ENCODE measurements at regions not wholly inside any gene's neighbourhood (a gene's known extent, or its start where the extent isn't known, plus 50 kb on each side); places are given as distances from the start of the nearest gene placed in this dataset.
"Not testable (repeated sequence)": the region's sequence is repeated elsewhere in the genome, so short reads cannot be mapped to it uniquely, and the experiment has no call there.

GRCh38 chr10:30176776-30177533 is 117.6 kb upstream of the JCAD start:
- Mint-ChIP-seq H3K27me3 (ENCODE audit: low read depth) (peaks cover 2% of the 10 kb centered on the region), H3K9me3 (no peaks in the 10 kb centered on the region), H3K36me3 (ENCODE audit: low read depth) (no peaks in the 10 kb centered on the region), H3K4me1 (ENCODE audit: low read depth) (no peaks in the 10 kb centered on the region), H3K4me3 (no peak overlapping the region), H3K27ac (no peak overlapping the region)
- intact Hi-C loops (cut with micrococcal nuclease): no loop called here
- CTCF ChIA-PET: no interaction called here
- DNase-seq: no peak

DNA sequence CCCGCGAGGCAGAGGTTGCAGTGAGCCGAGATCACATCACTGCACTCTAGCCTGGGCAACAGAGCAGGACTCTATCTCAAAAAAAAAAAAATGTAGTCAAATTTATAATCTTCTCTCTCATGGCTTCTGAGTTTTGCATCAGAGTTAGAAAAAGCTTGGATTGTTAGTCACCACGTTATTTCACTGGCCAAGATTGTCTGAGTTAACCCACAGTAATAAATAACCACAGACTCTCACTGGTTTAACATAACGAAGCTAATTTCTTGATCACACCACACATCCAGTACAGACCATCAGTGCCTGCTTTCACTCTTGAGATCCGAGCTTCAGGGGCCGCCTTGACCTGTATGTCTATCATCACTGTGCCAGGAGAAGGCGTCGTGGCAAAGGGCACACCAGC is 116.8 kb upstream of the JCAD start:
- intact Hi-C loops (cut with micrococcal nuclease): no loop called here
- H3K9me3 Mint-ChIP-seq: no peaks in the 10 kb centered on the region
- DNase-seq: no peak
- CTCF ChIA-PET: no interaction called here
- no peaks in the 10 kb centered on the region for H3K36me3 Mint-ChIP-seq (ENCODE audit: low read depth)
- H3K4me3 Mint-ChIP-seq: no peak overlapping the region
- peaks cover 2% of the 10 kb centered on the region for H3K27me3 Mint-ChIP-seq (ENCODE audit: low read depth)
- no peak overlapping the region for H3K27ac Mint-ChIP-seq
- no peaks in the 10 kb centered on the region for H3K4me1 Mint-ChIP-seq (ENCODE audit: low read depth)

- H3K4me1 Mint-ChIP-seq (ENCODE audit: low read depth): no peaks in the 10 kb centered on the region
- no peak for DNase-seq
- H3K27me3 Mint-ChIP-seq (ENCODE audit: low read depth): peaks cover 9% of the 10 kb centered on the region
- intact Hi-C loops (cut with micrococcal nuclease): no loop called here
- H3K9me3 Mint-ChIP-seq: no peaks in the 10 kb centered on the region
- H3K4me3 Mint-ChIP-seq: no peak overlapping the region
- H3K27ac Mint-ChIP-seq: no peak overlapping the region
- H3K36me3 Mint-ChIP-seq (ENCODE audit: low read depth): no peaks in the 10 kb centered on the region
- CTCF ChIA-PET: interaction anchor here (1.1 kb wide), 1 partner anchor 174 kb away, joined by 3 read pairs; no protein-coding TSS in a partner anchor
Observed at GRCh38 chr10:30172673-30173072, 113.3 kb upstream of the JCAD start.

GRCh38 chr10:30172091-30172490 is 112.7 kb upstream of the JCAD start:
- Mint-ChIP-seq H3K4me1 (ENCODE audit: low read depth) (no peaks in the 10 kb centered on the region), H3K27me3 (ENCODE audit: low read depth) (peaks cover 9% of the 10 kb centered on the region), H3K36me3 (ENCODE audit: low read depth) (no peaks in the 10 kb centered on the region), H3K4me3 (no peak overlapping the region), H3K9me3 (no peaks in the 10 kb centered on the region), H3K27ac (no peak overlapping the region)
- intact Hi-C loops (cut with micrococcal nuclease): no loop called here
- CTCF ChIA-PET: interaction anchor here (1.1 kb wide), 1 partner anchor 174 kb away, joined by 3 read pairs; no protein-coding TSS in a partner anchor
- DNase-seq: no peak

DNA sequence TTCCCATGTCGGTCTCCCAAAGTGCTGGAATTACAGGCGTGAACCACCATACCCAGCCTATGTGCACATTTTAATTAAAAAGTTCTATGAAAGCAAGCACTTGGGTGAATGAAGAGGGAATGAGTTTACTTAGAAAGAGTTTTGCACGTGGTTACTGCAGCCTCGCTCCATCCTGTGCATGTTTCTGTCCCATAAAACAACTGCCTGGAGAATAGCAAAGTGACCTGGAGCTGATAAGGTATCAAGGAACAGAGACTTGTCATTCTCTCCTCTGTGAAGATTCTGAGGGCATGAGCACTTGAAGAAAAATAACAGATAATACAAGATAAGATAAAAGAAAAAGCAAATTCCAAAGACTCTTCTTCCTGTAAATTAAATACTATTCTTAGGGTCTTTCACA is 112.2 kb upstream of the JCAD start:
- intact Hi-C loops (cut with micrococcal nuclease): no loop called here
- CTCF ChIA-PET: no interaction called here
- no peaks in the 10 kb centered on the region for H3K4me1 Mint-ChIP-seq (ENCODE audit: low read depth)
- no peak for DNase-seq
- no peaks in the 10 kb centered on the region for H3K36me3 Mint-ChIP-seq (ENCODE audit: low read depth)
- H3K27me3 Mint-ChIP-seq (ENCODE audit: low read depth): peaks cover 9% of the 10 kb centered on the region
- no peaks in the 10 kb centered on the region for H3K9me3 Mint-ChIP-seq
- H3K27ac Mint-ChIP-seq: no peak overlapping the region
- H3K4me3 Mint-ChIP-seq: no peak overlapping the region

DNA sequence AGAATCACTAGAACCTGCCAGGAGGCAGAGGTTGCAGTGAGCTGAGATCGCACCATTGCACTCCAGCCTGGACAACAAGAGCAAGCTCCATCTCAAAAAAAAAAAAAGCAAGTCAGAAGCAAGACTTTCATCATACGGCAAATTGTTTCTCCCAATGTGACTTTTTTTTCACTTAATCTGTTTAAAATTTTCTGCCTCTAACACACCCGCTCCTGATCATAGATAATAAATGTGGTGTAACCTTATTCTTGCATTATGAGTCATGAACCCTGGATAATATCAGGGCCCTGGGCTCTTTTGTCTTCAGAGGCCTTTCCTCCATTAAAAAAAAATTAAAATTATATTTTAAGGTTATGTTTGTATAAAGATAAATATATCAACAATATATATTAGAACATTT is 111.4 kb upstream of the JCAD start:
- intact Hi-C loops (cut with micrococcal nuclease): no loop called here
- H3K9me3 Mint-ChIP-seq: no peaks in the 10 kb centered on the region
- H3K4me1 Mint-ChIP-seq (ENCODE audit: low read depth): no peaks in the 10 kb centered on the region

DNA sequence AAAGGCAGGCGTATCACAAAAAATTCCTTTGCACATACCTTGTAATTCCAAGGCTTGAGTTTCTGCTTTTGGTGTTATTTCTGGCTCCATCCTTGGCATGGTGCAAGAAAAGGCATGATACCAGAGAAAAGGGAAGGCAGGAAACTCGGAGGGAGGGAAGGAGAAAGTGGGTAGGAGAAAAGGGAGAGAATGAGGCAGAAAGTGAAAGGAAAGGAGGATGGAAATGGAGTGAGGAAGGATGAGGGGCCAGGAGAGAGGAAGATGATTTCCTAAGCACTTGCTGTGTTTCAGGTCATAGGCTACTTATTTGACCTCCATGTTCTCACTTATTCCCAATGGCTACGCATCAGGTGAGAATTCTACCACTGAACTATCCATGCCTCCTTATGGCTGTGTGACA is 110.8 kb upstream of the JCAD start:
- H3K9me3 Mint-ChIP-seq: no peaks in the 10 kb centered on the region
- DNase-seq: no peak
- H3K27ac Mint-ChIP-seq: no peak overlapping the region
- no peak overlapping the region for H3K4me3 Mint-ChIP-seq
- no peaks in the 10 kb centered on the region for H3K36me3 Mint-ChIP-seq (ENCODE audit: low read depth)
- H3K4me1 Mint-ChIP-seq (ENCODE audit: low read depth): no peaks in the 10 kb centered on the region
- H3K27me3 Mint-ChIP-seq (ENCODE audit: low read depth): peaks cover 14% of the 10 kb centered on the region
- CTCF ChIA-PET: no interaction called here
- intact Hi-C loops (cut with micrococcal nuclease): no loop called here

More for the DNA sequence above, 111.4 kb upstream of the JCAD start:
- no peak overlapping the region for H3K4me3 Mint-ChIP-seq
- peaks cover 9% of the 10 kb centered on the region for H3K27me3 Mint-ChIP-seq (ENCODE audit: low read depth)
- H3K36me3 Mint-ChIP-seq (ENCODE audit: low read depth): no peaks in the 10 kb centered on the region
- CTCF ChIA-PET: no interaction called here
- H3K27ac Mint-ChIP-seq: no peak overlapping the region
- DNase-seq: no peak

DNA sequence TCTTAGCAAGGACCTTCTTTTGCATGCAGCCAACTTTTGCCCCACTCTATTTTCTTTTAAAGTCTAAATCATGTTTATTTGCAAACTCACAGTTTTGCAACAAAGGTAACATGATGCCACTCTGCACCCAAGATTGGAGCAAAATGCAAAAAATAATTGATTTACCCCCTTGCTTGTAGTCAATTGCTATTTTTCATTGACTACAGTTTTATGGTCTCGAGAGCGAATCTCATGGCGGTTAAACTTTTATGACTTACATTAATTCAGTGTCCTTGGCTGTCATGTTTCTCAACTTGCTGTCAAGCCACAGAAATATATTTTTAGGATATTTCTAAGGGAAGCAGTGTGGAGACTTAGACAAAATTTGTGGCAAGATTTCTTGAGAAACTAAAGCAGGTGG is 110.0 kb upstream of the JCAD start:
- H3K4me1 Mint-ChIP-seq (ENCODE audit: low read depth): no peaks in the 10 kb centered on the region
- DNase-seq: no peak
- intact Hi-C loops (cut with micrococcal nuclease): no loop called here
- no peaks in the 10 kb centered on the region for H3K9me3 Mint-ChIP-seq
- peaks cover 18% of the 10 kb centered on the region for H3K27me3 Mint-ChIP-seq (ENCODE audit: low read depth)
- CTCF ChIA-PET: no interaction called here
- no peak overlapping the region for H3K4me3 Mint-ChIP-seq
- no peaks in the 10 kb centered on the region for H3K36me3 Mint-ChIP-seq (ENCODE audit: low read depth)
- no peak overlapping the region for H3K27ac Mint-ChIP-seq

DNA sequence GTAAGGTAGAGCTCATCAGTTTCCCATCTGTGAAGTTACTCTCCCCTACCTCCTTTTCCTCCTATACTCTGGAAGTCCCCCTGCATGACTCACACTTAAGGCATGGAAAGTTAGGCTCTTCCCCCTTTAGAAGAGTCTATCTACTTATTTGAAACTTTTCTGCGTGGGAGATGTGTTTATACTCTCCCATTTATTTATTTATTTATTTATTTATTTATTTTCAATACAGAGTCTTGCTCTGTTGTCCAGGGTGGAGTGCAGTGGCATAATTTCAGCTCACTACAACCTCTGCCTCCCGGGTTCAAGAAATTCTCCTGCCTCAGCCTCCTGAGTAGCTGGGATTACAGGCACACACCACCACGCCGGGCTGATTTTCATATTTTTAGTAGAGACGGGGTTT is 107.5 kb upstream of the JCAD start:
- intact Hi-C loops (cut with micrococcal nuclease): no loop called here
- Mint-ChIP-seq H3K4me1 (ENCODE audit: low read depth) (peaks cover 4% of the 10 kb centered on the region), H3K4me3 (no peak overlapping the region), H3K27me3 (ENCODE audit: low read depth) (peaks cover 23% of the 10 kb centered on the region), H3K36me3 (ENCODE audit: low read depth) (no peaks in the 10 kb centered on the region), H3K27ac (no peak overlapping the region), H3K9me3 (no peaks in the 10 kb centered on the region)
- CTCF ChIA-PET: no interaction called here
- DNase-seq: no peak

GRCh38 chr10:30163410-30163809 is 104.0 kb upstream of the JCAD start:
- peaks cover 22% of the 10 kb centered on the region for H3K27me3 Mint-ChIP-seq (ENCODE audit: low read depth)
- peak; percentile 6 for DNase-seq
- H3K9me3 Mint-ChIP-seq; CTCF ChIA-PET; intact Hi-C loops (cut with micrococcal nuclease); H3K27ac Mint-ChIP-seq; H3K36me3 Mint-ChIP-seq (ENCODE audit: low read depth); H3K4me1 Mint-ChIP-seq (ENCODE audit: low read depth): not testable (repeated sequence)
- H3K4me3 Mint-ChIP-seq: peak overlapping the region; percentile 54

GRCh38 chr10:30162796-30163195 is 103.4 kb upstream of the JCAD start:
- intact Hi-C loops (cut with micrococcal nuclease); H3K4me1 Mint-ChIP-seq (ENCODE audit: low read depth); H3K36me3 Mint-ChIP-seq (ENCODE audit: low read depth); H3K27ac Mint-ChIP-seq; DNase-seq; H3K9me3 Mint-ChIP-seq; CTCF ChIA-PET; H3K4me3 Mint-ChIP-seq: not testable (repeated sequence)
- peaks cover 19% of the 10 kb centered on the region for H3K27me3 Mint-ChIP-seq (ENCODE audit: low read depth)

- Mint-ChIP-seq H3K36me3 (ENCODE audit: low read depth) (no peaks in the 10 kb centered on the region), H3K4me1 (ENCODE audit: low read depth) (peaks cover 8% of the 10 kb centered on the region), H3K27ac (no peak overlapping the region), H3K9me3 (no peaks in the 10 kb centered on the region), H3K4me3 (no peak overlapping the region), H3K27me3 (ENCODE audit: low read depth) (peaks cover 17% of the 10 kb centered on the region)
- CTCF ChIA-PET: interaction anchor here (0.9 kb wide), 1 partner anchor 158 kb away, joined by 4 read pairs; no protein-coding TSS in a partner anchor
- intact Hi-C loops (cut with micrococcal nuclease): no loop called here
- DNase-seq: no peak
Observed at GRCh38 chr10:30160271-30160982, 101.0 kb upstream of the JCAD start.

DNA sequence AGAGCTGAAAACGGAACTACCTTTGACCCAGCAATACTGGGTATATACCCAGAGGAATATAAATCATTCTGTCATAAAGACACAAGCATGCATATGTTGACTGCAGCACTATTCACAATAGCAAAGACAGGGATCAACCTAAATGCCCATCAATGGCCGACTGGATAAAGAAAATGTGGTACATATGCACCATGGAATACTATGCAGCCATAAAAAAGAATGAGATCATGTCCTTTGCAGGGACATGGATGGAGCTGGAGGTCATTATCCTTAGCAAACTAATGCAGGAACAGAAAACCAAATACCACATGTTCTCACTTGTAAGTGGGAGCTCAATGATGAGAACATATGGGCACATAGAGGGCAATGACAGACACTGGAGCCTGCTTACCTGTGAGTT is 100.2 kb upstream of the JCAD start:
- intact Hi-C loops (cut with micrococcal nuclease): not testable (repeated sequence)

More for the DNA sequence above, 100.2 kb upstream of the JCAD start:
- not testable (repeated sequence) for H3K36me3 Mint-ChIP-seq (ENCODE audit: low read depth); H3K4me3 Mint-ChIP-seq; H3K9me3 Mint-ChIP-seq; DNase-seq; H3K27ac Mint-ChIP-seq; H3K4me1 Mint-ChIP-seq (ENCODE audit: low read depth)
- peaks cover 14% of the 10 kb centered on the region for H3K27me3 Mint-ChIP-seq (ENCODE audit: low read depth)
- CTCF ChIA-PET: interaction anchor here (0.9 kb wide), 2 partner anchors 53 to 157 kb away, joined by 4 read pairs; no protein-coding TSS in a partner anchor

Data from activated naive CD4-positive, alpha-beta T cell treated with anti-CD3 and anti-CD28 coated beads for 36 hours (primary cell).